Activated CD4-positive, CD25-positive, alpha-beta regulatory T cell treated with anti-CD3 and anti-CD28 coated beads, Interleukin-2, amount 50 U/mL, for 16 hours (primary cell): ENCODE measurements at regions not wholly inside any gene's neighbourhood (a gene's known extent, or its start where the extent isn't known, plus 50 kb on each side); places are given as distances from the start of the nearest gene placed in this dataset.

ENCODE experiments used
- DNase-seq: peaks from one replicate; pipeline ENCODE4 v3.0.0-alpha.2; 2020; ENCODE audit warnings: low read depth, low spot score

DNA sequence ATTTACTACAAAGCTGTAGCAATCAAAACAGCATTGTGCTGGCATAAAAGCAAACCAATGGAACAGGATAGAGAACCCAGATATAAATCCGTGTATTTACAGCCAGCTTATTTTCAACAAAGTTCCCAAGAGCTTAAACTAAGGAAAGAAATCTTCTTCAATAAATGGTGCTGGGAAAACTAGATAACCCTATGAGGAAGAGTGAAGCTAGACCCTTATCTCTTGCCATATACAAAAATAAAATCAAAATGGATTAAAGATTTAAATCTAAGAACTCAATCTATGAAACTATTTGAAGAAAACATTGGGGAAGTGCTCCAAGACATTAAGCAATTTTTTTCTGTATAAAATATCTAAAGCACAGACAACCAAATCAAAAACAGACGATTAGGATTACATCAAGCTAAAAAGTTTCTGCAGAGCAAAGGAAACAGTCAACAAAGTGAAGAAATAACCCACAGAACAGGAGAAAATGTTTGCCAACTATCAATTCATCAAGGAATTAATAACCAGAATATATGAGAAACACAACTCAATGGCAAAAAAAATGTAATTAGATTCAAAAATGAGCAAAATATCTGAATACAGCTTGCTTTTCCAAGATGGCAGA is 480.7 kb downstream of the LMO7 start:
- DNase-seq: no peak

- DNase-seq: no peak
Observed at GRCh38 chr13:76106763-76107162, 470.6 kb downstream of the LMO7 start.

GRCh38 chr13:76094645-76095044 is 458.5 kb downstream of the LMO7 start:
- no peak for DNase-seq

DNA sequence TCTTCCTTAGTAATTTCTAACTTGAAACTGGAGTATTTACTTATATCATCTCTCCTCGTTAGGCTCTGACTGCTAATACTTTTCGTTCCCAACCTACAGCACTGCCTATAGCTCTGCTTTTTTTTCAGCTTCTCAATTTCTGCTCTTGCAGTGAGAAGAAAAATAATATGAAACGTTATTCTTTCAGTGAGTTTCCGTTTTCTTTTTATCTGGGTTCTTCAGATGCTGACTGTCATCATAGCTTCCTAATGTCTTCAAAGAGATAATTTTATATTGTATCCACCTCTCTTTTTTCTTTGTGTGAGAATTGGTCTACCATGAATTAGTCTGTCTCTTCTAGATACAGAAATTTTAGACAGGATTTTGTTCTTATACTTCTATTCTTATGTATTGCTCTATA is 454.9 kb downstream of the LMO7 start:
- DNase-seq: no peak

GRCh38 chr13:76086729-76087128 is 450.6 kb downstream of the LMO7 start:
- no peak for DNase-seq

GRCh38 chr13:76067850-76068249 is 431.7 kb downstream of the LMO7 start:
- DNase-seq: no peak

DNA sequence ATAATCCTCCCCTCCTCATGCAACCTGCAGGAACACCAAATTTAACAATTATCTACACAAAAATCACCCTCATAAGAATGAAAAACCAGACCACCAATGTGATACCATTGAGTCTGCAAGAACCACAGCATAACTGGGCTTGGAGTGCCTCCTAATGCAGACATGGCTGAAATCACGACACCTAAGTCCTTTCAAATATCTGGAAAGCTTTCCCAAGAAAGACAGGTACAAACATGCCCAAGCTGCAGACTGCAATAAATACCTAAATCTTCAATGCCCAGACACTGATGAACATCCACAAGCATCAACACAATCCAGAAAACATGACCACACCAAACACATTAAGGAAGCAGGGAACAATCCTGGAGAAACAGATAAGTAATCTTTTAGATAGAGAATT is 417.1 kb downstream of the LMO7 start:
- DNase-seq: no peak

GRCh38 chr13:76049376-76049746 is 413.2 kb downstream of the LMO7 start:
- DNase-seq: no peak

DNA sequence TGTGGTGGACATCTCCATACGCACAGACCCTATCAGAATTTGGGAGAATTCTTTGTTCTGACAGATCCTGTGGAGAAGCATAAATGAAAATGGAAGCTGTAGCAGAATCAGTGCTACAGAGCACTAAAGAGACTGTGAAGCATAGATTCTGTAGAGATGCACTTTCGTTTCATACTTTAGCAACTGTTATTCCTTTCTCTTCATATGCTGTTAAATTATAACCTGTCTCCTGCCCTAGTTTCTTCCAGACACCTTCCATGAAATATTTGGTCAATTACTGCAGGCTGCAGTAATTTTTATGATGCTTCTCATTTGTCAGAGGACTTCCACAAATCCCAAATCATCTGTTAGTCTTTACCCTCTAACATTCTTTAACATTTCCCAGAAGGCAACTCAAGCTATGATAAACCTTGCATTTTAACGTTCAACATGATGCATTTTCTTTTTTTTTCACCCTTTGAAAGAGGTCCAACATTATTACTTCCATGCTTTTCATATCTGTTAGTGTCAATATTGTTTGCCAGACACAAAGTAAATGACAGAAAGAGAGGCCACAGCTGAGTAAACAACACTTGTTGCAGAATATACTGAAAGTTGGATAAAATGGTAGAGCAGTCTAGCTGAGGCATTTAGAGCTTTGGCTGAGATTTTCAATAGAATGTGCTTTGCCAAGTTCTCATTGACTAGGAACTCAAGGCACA is 412.7 kb downstream of the LMO7 start:
- no peak for DNase-seq

DNA sequence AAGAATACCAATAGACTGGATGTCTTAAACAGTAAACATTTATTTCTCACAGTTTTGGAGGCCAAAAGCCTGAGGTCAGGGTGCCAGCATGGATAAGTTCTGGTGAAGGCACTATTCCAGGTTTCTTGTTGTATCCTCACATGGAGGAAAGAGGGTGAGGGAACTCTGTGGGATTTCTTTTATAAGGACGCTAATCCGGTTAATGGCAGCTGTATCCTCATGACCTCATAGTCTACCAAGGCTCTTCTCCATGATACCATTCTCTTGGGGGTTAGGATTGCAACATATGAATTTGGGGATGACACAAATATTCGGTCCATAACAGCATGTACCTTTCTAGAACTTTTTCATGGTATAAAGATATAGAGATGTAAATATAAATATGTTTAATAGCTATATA is 412.0 kb downstream of the LMO7 start:
- no peak for DNase-seq

DNA sequence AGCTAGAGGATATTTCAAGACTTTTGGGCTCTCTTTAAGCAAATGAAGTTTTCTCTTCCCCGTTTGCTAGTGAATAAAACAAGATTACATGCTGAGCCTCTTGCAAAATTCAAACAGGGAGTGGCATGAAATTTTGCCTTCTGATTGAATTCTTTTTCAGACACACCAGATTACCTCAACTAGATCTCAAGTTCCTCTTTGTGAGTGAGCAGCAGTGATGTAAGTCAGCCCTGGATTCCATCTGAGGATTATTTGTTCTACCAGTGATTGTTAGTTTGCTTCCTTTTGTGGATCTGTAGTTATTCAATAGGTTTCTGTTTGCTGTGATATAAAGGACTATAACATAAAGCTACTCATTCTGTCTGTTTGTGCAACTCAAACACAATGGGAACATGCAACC is 407.7 kb downstream of the LMO7 start:
- no peak for DNase-seq

- no peak for DNase-seq
Observed at GRCh38 chr13:76038920-76039716, 403.0 kb downstream of the LMO7 start.

DNA sequence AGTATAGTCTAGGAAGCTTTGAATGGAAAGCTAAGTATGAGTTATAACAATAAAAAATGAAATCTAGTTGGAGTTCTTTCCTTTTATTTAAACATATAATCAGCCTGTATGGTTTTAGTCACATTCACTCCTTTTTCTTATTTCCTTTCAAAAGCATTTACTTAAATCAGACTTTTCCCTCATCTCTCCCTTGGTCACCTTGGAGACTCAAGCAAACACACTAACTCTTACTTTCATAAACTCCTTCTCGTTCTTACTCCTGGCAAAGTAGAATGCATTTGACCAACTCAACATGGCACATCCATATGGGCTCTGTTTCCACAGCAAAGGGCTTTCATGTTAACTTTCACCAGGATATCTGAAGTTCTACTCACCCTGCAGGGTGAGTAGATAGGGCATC is 400.0 kb downstream of the LMO7 start:
- DNase-seq: no peak

DNA sequence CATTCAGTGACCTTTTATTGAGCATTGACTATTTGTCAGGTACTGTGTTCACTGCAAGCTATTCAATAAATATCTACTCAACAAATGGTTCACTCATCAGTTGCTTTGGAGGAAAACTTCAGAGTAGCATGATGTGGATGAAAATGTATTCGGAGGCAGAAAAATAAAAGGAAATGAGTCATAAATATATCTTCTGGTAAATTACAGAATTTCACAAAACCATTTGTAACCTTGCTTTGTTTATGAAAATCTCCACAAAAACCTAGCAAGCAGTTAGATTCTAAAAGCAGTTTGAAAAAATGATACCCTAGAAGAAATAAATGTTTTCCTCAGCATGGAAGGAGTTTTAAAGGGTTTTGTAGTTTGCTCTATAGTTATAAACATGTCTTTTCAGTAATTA is 399.6 kb downstream of the LMO7 start:
- no peak for DNase-seq

- DNase-seq: no peak
Observed at GRCh38 chr13:76029706-76030105, 393.6 kb downstream of the LMO7 start.

DNA sequence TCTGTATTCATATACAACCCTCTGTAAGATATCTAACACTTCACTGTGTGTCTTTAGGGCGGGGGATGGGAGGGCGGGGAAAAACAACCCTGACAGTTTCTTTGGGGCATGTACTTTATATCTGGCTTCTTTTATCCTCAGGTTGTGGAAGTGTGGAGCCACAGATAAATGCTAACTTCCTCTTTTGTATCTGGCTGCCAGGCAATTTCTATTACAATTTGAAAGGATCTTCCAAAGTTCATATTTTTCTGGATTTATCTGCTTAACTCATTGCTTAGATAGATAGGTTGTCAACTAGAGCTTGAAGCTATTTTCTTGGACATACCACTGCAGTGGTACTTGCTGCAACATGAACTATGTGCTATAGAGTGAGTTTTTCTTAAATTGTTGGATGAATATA is 393.0 kb downstream of the LMO7 start:
- no peak for DNase-seq

- no peak for DNase-seq
Observed at GRCh38 chr13:76027131-76027530, 391.0 kb downstream of the LMO7 start.

- no peak for DNase-seq
Observed at GRCh38 chr13:76025392-76025791, 389.3 kb downstream of the LMO7 start.

GRCh38 chr13:76024151-76024550 is 388.0 kb downstream of the LMO7 start:
- DNase-seq: no peak

DNA sequence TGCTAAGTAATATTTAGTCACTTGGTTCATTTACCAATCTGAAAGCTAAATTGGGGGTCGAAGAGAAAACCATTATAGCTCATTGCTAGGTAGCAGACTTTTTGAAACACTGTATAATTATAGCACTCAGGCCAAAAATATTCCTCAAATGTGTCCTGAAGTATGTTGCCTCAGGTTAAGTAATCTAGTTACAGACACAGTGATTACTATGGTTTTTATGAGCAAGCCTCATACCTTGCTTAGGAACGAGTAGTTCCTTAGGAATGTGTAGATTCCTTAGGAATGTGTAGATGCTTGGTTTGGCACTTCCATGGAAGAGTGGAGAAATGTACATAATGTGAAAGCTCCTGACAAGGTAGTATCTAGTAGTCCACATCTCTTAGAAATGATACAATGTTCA is 387.5 kb downstream of the LMO7 start:
- DNase-seq: no peak

DNA sequence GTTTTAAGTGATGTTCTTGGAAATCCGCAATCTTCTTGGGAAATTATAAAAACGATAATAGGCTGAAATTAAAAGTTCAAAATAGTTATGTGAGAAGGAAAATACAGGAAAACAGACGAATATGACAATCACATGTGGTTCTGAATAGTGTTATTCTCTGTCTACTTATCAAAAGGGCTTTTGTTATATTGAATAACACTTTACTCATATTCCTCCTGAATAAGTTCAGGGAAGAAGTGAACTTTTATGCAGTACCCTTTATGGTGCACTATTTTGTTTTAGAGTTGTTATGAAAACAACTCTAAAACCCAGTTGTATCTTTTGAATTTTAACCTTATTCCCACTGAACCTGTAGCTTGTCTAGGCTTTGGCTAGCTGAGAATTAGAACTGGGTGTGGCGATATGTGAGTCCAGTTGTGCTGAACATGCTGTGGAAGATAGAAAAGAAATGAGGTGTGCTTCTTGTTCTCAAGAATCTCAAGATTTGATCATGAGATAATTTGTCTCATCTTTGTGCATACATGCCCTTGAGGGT is 384.4 kb downstream of the LMO7 start:
- no peak for DNase-seq

DNA sequence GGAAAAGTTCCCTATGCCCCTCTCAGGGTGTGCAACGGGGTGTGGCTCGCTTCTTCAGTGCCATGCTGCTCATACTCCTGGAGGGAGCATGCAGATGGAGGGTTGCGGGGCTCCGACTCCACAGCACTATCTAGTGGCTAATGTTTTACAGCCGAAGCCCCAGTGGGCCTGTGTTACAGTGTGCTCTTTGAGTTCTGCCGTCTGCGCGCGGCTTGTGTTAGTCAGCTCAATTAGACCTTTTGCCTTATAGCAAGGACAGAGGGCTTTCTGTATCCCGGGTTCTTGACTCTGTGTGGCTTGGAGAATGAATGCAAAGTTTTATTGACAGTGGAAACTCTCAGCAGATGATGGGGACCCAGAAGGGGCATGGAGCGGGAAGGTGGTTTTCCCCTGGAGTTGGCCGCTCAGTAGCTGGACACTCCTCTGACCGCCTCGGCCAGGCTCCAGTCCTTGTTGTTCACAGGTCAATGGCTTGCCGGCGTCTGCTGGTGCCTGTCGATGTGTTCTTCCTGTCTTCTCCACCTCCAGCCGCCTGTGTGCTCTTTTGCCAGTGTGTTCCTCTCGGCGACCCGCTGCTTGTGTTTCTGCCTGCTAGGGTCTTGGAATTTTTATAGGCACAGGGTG is 383.4 kb downstream of the LMO7 start:
- DNase-seq: no peak
